Activated CD4-positive, alpha-beta T cell treated with anti-CD3 and anti-CD28 coated beads, Interleukin-2, amount 50 U/mL, for 48 hours (primary cell): ENCODE measurements at regions not wholly inside any gene's neighbourhood (a gene's known extent, or its start where the extent isn't known, plus 50 kb on each side); places are given as distances from the start of the nearest gene placed in this dataset.
"Not testable (repeated sequence)": the region's sequence is repeated elsewhere in the genome, so short reads cannot be mapped to it uniquely, and the experiment has no call there.

Source experiments
- DNase-seq, 2 experiments: peaks; one replicate each; pipeline ENCODE4 v3.0.0-alpha.2; 2020

DNA sequence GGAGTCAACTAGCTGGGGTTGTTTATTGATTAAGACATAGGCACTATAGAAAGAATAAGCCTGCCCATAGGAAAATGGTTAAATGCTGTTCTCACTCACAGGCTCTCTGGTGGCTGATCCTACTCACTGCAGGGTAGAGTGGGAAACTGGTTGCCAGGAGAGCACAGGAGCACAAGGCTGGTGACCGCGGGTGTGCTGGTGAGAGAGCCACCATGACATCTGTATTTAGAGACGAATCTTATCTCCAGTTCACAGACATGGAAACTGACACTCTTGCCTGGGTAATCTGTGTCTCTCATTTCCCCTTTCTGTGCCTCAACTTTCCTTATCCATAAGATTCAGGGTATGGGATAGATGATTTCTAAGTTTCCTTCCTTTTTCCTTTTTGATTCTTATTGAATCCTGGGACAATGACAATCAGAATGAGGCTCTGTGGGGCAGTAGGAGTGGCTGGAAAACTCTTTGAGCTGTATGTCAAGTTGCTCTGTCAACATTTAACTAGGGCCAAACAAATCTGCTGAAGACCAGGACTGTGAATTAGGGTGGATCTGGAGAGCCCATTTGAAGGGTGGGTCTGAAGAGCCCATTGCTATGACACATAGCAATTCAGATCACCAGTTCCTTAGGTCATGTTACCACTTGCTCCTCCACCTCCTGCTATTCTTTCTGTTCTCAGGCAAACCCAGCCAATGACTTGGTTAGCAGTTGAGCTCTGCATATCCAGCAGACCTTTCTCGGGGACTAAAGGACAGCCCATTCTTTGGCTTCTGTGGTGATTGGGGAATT lies 286.1 kb upstream of the TBL1XR1 start:
- DNase-seq: no peak

DNA sequence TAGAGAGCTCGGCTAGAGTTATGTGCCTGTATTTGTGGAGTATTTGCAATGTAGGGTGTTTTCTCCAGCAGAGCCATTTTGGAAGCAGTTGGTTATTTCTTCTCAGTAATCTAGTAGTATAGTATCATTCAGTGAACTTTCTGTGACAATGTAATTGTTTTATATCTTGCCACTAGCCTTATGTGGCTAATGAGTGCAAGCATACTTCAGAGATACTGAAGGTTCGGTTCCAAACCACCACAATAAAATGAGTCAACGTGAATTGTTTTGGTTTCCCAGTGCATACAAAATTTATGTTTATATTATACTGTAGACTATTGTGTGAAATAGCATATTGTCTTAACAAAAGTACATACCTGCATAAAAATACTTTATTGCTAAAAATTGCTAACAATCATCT lies 286.9 kb upstream of the TBL1XR1 start:
- DNase-seq: no peak

DNA sequence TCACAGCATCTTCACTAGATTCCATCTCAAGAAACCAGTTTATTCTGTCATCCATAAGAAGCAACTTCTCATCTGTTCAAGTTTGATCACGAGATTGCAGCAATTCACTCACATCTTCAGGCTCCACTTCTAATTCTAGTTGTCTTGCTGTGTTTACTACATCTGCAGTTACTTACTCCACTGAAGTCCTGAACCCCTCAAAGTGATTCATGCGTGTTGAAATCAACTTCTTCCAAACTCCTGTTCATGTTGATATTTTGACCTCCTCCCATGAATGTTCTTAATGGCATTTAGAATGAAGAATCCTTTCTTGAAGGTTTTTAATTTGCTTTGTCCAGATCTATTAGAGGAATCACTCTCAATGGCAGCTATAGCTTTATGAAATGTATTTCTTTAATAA lies 287.6 kb upstream of the TBL1XR1 start:
- DNase-seq: no peak

DNA sequence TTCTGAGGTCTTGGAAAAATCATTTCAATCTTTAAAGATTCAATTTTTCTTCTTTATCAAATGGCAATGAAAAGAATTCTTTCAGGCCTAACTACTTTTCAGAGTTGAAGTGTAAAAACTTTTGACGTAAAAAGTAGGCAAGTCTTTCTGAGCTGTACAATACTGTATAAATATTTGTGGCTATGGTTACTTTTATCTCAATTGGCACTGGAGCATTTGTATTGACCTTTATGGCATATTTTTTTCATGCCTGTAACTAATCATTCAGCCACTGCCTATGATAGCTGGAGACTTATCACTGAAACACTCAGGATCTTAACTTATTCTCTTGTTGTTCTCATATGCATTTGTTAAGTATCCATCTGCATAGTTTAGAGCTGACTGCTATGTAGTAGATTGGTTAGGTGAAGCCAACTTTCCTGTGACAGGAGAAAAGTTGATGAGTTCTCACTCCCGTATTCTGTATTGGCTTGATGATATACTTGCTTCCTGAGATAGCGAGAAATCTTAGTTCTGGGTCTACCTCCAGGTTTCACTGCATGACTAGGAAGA lies 290.4 kb upstream of the TBL1XR1 start:
- no peak for DNase-seq

DNA sequence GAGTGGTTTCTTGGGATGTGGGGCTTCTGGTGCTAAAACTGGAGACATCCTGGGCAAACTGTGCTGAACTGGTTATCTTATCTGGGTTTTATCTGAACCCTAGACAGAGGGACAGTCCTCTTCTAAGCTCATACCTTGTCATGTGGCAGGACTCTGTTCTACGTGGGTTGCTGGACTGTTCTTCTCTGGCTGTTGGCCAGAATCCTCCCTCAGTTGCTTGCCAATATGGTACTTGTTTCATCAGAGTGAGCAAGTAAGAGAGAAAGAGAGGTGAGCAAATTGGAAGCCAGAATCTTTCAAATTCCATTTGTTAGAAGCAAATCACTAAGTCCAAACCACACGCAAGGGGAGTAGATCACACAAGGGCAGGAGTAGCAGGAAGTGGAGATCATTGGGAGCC lies 291.5 kb upstream of the TBL1XR1 start:
- DNase-seq: no peak

DNA sequence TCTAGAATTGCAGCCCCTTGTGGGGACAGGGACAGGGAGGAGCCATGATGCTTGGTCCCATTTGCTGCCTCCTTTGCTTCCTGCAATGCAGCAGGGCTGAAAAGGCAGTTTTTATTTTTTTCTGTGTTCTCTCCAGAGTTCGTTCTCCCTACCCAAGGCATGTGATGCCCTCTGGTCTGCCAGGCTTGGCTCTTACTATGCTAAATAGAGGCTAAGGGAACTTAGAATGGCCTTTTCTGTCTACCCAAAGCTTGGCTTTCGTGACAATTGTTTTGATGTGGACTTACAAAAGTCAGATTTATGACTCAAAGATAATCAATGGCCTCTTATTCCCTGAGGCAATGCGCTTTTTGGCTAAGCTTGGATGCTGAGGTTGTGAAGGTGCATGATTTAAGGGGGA lies 293.3 kb upstream of the TBL1XR1 start:
- DNase-seq: no peak

DNA sequence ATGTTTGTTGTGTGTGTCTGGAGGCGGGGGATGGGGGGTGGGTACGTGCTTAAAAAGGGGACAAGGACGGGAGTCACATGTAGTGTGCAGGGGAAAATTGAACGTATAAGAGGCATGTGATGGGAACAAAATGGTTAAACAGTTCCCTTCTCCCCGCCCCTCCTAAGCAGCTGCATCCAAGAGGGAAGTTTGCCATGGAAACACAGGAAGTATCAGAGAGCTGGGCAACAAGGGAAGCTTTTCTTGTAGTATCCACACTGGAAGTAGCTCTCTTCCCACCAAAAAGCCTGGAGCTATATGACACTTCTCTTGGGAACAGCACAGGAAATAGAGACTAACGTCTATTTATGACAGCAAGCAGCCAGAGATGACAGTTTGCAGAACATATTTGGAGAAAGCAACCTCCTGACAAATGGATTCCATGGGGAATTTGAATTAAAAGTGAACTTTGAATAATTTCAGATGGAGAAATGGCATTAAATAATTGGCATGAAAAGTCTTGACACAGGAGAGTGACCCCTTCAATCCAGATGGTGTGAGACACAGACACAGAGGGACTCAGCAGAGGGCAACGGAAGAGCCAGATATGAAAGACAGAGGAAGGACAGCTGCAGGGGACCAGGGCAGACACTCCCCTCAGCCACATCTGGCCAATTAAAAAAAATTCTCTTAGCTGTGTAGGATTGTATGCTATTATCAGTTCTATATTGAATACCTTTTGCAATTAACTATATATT lies 294.2 kb upstream of the TBL1XR1 start:
- no peak for DNase-seq

DNA sequence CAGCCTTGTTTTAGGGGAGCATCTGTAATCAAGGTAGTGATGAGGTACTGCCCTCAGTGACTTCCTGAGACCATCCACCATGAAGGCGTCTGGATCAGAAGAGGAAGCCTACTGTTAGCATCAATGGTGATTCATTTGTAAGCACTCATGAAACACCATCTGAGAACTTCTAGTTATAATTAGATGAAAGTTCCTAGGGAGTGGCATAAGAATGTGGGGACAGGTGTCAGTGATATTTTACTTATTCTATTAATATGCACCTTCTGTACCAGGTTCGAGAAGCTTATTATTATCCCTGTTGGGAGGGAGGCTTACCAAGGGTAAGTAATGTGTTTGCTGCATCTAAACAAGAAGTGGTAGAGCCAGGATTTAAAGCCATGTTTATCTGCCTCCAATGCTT lies 295.8 kb upstream of the TBL1XR1 start:
- DNase-seq: no peak

DNA sequence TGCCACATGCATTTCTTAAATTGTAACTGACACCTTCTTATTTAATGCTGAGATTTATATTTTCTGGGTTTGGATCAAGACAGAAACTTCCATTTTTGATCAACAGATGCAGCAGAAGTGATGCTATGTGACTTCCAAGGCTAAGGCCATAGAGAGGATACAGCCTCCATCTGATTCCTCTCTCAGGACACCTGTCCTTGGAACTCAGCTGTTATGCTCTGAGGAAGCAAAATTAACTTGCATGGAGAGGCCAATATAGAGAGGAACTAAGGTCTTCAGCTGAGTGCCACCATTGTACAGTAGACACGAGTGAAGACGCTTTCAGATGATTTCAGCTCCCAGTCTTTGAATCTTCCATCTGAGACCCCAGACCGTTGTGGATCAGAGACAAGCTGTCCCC lies 296.9 kb upstream of the TBL1XR1 start:
- no peak for DNase-seq

DNA sequence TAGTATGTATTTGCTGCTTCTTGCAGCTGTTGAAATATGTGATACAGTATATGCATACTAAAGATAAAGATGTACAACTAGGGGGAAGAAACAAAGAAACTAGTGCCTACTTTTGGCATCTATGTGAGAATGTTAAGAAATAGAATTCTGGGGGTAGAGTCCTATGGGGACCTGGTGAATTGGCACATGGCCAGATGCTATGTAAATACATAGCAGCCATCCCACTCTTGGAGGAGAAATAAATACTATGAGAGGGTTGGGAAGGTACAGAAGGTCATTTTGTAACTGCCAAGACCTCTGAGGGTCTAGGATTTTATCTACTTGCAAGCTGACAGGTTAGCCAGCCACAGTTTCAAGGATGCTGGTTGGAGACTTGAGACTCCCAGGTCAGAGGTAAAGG lies 298.3 kb upstream of the TBL1XR1 start:
- DNase-seq: no peak

DNA sequence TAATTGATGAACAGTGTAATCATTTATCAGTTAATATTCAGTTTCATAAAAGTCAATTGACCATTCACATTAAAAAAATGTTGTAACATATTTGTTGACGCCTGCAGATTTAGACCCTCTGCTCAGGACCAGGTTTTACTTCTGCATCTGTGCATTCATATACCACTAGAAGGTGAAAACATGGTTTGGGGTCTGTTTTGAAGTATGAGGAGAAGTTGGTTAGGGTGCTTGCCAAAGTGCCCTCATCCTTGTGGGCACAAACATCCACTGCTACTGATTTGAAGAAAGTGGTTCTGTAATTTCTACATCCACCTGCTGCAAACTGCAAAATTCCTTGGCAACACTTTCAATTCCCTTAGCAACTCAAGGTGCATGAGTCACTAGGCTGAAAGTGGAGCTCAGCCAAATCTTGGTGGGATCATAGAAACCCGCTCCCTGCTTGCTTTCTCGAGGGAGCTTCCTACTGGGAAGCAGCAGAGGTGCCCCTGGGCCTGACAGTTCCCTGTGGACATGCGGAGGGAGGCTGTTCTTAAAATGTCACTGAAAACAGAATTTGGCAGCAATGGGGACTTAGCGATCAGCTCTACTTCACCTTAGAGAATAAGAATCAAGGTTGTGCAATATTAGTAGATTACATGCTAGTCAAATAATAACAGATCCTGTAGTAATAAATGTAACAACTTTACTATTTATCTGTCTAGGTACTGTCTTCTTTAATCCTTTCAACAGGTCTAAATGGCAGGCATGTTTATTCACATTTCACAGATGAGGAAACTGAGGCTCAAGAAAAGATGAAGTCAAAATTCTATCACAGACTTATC lies 301.0 kb upstream of the TBL1XR1 start:
- no peak for DNase-seq

DNA sequence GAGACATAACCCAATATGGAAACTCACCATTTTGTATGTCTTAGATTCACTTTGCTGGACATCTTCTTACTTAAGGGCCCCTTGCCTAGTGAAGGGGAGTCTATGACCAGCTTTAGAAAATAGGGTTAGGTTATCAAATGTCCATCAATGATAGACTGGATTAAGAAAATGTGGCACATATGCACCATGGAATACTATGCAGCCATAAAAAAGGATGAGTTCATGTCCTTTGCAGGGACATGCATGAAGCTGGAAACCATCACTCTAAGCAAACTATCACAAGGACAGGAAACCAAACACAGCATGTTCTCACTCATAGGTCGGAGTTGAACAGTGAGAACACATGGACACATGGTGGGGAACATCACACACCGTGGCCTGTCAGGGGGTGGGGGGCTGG lies 301.8 kb upstream of the TBL1XR1 start:
- not testable (repeated sequence) for DNase-seq

DNA sequence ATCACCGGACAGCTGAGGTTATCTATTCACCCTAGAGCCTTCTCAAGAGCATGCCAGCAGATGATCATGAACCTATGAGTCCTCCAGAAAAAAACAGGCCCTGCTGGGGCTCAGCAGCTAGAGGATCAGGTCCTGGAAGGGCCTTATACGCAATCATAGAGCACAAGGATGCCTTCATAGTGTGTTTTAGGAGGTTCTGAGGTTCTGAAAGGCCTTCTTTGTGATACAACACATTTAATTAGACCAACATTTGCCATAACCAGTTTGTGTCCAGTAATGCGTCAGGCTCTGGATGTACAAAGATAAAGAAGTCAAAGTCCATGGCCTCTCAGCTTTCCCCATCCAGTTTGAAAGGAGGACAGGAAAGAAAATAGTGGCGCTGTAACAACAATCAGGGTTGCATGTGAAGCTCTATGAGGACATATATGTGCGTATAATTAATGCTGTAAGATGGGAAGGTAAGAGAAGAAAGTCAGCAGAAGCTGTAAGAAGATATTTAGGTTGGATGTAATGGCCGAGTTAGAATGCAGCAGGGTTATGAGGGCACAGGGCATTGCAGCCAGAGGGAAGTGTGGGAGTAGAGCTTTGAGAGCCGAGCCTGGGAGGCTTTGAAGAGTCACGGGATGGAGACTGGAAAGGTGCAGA lies 302.6 kb upstream of the TBL1XR1 start:
- no peak for DNase-seq

DNA sequence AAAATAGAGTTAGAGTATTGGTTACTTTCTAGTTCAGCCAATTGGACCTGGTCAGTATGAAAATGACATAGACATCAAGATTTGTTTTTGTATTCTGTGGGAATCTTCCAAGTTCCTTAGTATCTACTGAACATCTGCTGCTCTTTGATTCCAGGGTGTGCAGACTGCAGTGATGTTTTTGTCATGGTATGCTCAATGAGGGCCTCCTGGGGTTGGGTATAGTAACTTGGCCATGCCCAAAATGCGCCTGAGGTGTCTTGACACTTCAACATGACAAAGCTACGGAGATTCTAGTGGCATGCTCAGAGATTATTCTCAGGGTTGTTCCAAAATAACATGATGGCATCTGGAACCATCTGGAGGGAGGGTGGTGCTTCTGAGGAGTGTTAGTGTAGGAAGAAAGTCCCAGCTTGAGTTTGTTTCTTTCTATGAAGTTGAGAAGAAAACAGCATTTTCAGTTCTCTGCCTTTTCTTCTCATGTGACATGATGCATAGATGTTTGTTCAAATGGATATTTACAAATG lies 313.5 kb upstream of the TBL1XR1 start:
- no peak for DNase-seq

DNA sequence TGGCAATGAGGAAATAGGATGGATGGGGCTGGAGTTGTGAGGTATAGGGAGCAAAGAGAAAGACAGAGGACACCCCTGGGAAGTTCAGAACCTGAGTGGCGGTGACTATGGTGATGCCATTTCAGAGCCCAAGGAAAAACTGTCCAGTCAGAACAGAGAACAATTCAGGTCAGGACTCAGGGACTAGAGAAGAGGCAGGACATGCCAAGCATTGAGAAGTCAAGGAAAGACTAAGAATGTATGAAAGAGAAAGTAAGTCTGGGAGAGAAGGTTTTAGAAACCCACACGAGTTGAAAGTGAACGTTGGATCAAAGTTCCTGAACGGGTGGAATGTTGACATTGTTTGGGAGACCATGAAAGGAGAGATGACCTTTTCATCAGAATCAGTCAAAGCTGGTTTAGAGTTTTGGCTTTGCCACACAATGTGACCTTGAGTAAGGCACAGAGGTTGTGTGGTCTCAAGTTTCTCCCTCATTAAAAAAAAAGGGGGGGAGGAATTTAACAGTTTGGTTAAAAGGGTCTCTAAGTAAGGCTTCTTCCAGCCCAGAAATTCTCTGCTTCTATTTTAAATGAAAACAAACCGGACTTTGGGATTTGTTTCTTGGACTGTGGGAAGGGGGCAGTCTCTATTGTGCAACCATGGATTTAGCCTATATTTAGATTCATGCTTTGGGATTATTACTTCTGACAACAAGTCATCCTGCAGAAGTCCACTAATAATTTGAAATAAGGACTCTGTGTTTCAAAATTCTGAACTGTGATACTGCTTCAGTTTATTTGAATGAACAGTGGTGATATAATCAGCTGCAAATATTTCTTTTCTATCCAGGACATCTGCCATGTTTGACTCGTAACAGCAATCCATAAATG lies 315.9 kb upstream of the TBL1XR1 start:
- no peak for DNase-seq

DNA sequence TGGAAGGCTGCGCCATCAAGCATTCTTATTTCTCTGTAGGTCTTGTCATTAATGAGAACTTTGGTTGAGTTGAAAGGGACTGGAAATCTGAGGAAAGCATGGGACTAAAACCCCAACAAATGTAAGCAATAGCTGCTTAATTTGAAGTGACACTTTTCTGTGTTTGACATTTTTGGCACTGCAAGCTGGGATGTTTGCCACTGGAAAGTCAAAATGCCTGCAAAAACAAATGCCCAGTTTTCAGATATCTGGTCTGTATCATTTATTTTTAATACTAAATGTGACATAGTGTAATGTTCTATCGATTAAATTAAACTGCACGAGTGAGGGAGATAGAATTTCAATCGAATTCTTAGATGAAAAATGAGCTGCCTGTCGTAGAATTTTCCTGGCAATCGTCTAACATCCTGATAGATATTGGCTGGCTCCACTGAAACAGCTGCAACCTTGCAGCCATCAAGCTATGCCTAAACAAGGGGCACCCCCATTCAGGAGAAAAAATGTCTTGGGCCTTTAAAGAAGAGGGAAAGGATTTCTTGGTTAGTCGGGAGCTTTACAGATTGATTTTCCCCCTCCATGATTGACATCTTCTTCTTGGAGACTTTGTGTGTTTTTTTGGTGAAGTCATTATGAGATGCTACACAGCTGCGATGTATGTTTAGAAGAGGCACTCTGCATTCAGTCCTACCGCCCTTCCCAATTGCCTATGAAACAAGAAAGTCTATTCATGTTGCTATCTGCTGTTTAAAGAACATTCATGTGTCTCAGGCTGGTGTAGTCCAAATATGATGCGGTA lies 316.7 kb upstream of the TBL1XR1 start:
- no peak for DNase-seq

DNA sequence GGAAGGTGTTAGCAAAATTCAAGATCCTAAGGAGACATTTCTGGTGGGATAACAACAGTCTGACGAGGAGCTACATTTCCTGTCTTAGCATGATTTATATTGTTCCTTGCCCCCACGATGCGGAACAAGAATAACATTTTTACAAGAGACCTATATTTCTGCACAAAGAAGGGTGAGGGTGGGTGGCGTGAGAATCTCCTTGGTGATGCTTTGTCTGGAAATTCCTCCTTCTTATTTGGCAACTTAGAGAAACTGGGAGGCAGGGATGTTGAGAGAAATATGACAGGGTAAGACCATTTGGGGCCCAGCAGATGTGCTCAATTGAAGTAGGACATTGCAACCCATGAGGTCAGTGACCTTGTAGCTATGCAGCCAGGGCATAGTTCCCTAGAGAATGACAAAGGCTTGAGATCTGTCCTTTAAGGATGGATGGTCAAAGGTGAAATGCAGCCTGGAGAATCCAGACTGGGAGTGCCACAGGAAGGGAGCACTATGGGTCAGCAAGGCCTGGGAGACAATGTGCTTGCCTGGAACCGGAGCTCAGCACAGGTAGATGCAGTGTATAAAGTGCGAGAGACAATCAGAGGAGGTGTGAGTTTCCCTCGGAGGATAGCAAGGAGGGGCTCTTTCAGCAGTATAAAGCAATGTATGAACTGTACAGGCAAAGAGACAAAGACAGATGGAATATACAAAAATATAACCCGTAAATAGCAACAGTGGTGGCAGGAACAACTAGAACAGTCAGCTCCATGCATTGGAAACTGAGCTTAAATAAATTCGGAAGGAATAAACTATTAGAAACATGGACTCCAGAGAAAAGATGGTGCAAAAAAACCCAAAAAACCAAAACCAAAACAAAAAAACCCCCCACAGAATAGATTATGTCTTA lies 317.6 kb upstream of the TBL1XR1 start:
- DNase-seq: no peak

DNA sequence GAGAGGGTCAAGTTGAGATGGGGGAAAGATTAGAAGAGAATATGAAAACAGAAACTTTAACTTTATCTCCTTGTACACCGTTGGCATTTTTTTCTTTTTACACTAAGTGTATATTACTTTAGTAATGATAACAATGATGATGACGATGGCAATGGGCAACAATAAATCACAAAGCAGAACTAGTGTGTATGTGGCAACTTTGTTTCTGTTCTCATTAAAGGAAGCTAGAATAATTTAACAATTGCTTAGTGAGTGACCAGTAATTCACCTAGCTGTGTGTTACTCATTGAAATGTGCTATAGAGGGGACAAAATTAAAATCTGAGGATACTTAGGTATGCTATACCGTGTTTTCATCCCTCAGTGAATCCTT lies 318.5 kb upstream of the TBL1XR1 start:
- DNase-seq: no peak

DNA sequence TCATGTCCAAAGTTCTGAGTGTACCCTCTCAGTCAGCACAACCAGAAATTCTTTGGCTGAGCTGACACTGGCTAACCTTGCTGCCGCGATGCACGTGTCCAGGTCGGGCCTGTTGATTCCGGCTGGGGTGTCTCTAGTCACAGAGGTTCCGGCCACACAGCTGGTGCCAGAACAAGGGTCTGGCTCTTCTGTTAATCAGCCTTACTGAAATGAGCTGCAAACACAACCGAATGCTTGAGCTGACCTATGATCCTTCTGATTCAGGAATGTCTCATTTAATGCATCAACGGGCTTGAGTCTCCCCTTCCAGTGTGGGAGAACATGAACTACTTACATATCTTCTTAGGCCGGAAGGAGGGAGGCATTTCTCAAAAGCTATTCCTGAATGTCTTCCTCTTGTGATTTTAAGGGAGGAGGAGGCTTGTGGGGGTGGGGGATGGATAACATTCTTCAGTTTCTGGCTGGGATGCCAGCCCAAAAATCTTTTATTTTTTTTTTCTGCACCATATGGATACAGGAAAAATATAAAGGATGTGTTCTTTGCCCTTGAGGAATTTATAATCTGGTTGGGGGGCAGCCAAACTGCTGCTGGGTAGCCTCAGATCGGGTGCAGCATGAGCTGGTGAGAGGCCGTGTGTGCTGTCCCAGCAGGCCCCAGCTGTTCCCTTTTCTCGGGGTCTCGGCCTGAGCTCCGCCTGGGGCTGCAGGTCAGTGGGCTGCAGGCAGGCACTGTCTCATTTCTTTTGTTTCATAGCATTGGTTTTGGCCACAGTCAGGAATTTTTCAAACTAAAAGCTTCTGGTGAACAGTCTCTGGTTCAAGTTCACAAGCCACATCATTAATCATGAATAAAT lies 319.1 kb upstream of the TBL1XR1 start:
- no peak for DNase-seq
